OCI-LY1 (cell line): ENCODE measurements at regions not wholly inside any gene's neighbourhood (a gene's known extent, or its start where the extent isn't known, plus 50 kb on each side); places are given as distances from the start of the nearest gene placed in this dataset.

ENCODE experiments used
- H2AFZ ChIP-seq: fragments of 200-600 bp; sonication (generic), shearing (Covaris generic); 2 replicates; pipeline ENCODE4 v1.6.0; 2014; ENCODE audit warnings: antibody characterized with exemption, mild to moderate bottlenecking, low read length
- H3F3A ChIP-seq: fragments of 200-600 bp; sonication (generic), shearing (Covaris generic); 2 replicates; pipeline ENCODE4 v1.6.0; 2014; ENCODE audit warnings: mild to moderate bottlenecking, antibody characterized with exemption, low read length, moderate library complexity; ENCODE audit not compliant: insufficient read depth
- H3K27ac ChIP-seq: fragments of 200-600 bp; sonication (generic); 2 replicates; pipeline ENCODE4 v1.5.1; 2014; ENCODE audit warnings: low read length, mixed run types, mild to moderate bottlenecking, low read depth; ENCODE audit not compliant: poor library complexity, severe bottlenecking
- H3K27me3 ChIP-seq: fragments of 200-600 bp; sonication (generic); 2 replicates; pipeline ENCODE4 v1.6.0; 2014; ENCODE audit warnings: antibody characterized with exemption, mild to moderate bottlenecking, low read length, moderate library complexity; ENCODE audit not compliant: insufficient read depth
- H3K36me3 ChIP-seq: fragments of 200-600 bp; sonication (generic); 2 replicates; pipeline ENCODE4 v1.6.1; 2014; ENCODE audit warnings: mild to moderate bottlenecking, antibody characterized with exemption, low read length, moderate library complexity, mixed read lengths; ENCODE audit not compliant: insufficient read depth
- H3K4me1 ChIP-seq: fragments of 200-600 bp; sonication (generic); 2 replicates; pipeline ENCODE4 v1.5.1; 2014; ENCODE audit warnings: mild to moderate bottlenecking, low read length, moderate library complexity; ENCODE audit not compliant: insufficient read depth, severe bottlenecking
- H3K4me2 ChIP-seq: fragments of 200-600 bp; sonication (generic), shearing (Covaris generic); 2 replicates; pipeline ENCODE4 v1.6.1; 2014; ENCODE audit warnings: low read length
- H3K4me3 ChIP-seq: fragments of 200-600 bp; sonication (generic); 2 replicates; pipeline ENCODE4 v1.5.1; 2014; ENCODE audit warnings: low read length, low read depth, mild to moderate bottlenecking, mixed read lengths; ENCODE audit not compliant: poor library complexity, severe bottlenecking
- H3K79me2 ChIP-seq: fragments of 200-600 bp; shearing (Covaris generic); 2 replicates; pipeline ENCODE4 v1.6.1; 2016; ENCODE audit warnings: mixed run types, low read length, mixed read lengths; ENCODE audit not compliant: insufficient read depth
- H3K9ac ChIP-seq: fragments of 200-600 bp; sonication (generic), shearing (Covaris generic); 2 replicates; pipeline ENCODE4 v1.6.1; 2014; ENCODE audit warnings: mild to moderate bottlenecking, low read length, mixed read lengths
- H3K9me2 ChIP-seq: fragments of 200-600 bp; sonication (generic), shearing (Covaris generic); 2 replicates; pipeline ENCODE4 v1.6.1; 2014; ENCODE audit warnings: low read depth, mild to moderate bottlenecking, low read length, mixed read lengths
- H3K9me3 ChIP-seq: fragments of 200-600 bp; shearing (Covaris generic); 2 replicates; pipeline ENCODE4 v1.6.1; 2014; ENCODE audit warnings: low read length, mixed read lengths
- H4K20me1 ChIP-seq: fragments of 200-600 bp; sonication (generic), shearing (Covaris generic); 2 replicates; pipeline ENCODE4 v1.6.0; 2016; ENCODE audit warnings: mild to moderate bottlenecking, low read length; ENCODE audit not compliant: insufficient read depth
- EZH2 ChIP-seq: fragments of 200-600 bp; sonication (generic), shearing (Covaris generic); IDR thresholded peaks from 2 replicates; pipeline ENCODE4 v1.8.0; 2017; ENCODE audit warnings: borderline replicate concordance, mixed run types, mild to moderate bottlenecking, antibody characterized with exemption, low read length, moderate library complexity, mixed read lengths
- TF ChIP-seq, protein P1 (sequence below): fragments of 200-600 bp; sonication (generic), shearing (Covaris generic); IDR thresholded peaks from 2 replicates; pipeline ENCODE4 v1.5.1; 2017; ENCODE audit warnings: mild to moderate bottlenecking, antibody characterized with exemption, low read length, moderate library complexity, mixed read lengths

- Histone ChIP-seq H3K9ac (no peak overlapping the region), H3K27me3 (no peaks in the 10 kb centered on the region), H3K4me3 (no peak overlapping the region), H3K4me2 (no peak overlapping the region), H3K27ac (no peak overlapping the region), H4K20me1 (no peaks in the 10 kb centered on the region), H3K9me2 (no peaks in the 10 kb centered on the region), H3F3A (no peaks in the 10 kb centered on the region), H3K79me2 (no peaks in the 10 kb centered on the region), H3K36me3 (no peaks in the 10 kb centered on the region), H2AFZ (no peak overlapping the region), H3K4me1 (no peaks in the 10 kb centered on the region), H3K9me3 (no peaks in the 10 kb centered on the region; the same call in 1 of the 2 replicates)
- TF ChIP-seq, protein P1, sequence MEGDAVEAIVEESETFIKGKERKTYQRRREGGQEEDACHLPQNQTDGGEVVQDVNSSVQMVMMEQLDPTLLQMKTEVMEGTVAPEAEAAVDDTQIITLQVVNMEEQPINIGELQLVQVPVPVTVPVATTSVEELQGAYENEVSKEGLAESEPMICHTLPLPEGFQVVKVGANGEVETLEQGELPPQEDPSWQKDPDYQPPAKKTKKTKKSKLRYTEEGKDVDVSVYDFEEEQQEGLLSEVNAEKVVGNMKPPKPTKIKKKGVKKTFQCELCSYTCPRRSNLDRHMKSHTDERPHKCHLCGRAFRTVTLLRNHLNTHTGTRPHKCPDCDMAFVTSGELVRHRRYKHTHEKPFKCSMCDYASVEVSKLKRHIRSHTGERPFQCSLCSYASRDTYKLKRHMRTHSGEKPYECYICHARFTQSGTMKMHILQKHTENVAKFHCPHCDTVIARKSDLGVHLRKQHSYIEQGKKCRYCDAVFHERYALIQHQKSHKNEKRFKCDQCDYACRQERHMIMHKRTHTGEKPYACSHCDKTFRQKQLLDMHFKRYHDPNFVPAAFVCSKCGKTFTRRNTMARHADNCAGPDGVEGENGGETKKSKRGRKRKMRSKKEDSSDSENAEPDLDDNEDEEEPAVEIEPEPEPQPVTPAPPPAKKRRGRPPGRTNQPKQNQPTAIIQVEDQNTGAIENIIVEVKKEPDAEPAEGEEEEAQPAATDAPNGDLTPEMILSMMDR = no peak
- no peak for TF ChIP-seq EZH2
Observed at GRCh38 chr3:25992606-25993005, 202.7 kb downstream of the OXSM start.

DNA sequence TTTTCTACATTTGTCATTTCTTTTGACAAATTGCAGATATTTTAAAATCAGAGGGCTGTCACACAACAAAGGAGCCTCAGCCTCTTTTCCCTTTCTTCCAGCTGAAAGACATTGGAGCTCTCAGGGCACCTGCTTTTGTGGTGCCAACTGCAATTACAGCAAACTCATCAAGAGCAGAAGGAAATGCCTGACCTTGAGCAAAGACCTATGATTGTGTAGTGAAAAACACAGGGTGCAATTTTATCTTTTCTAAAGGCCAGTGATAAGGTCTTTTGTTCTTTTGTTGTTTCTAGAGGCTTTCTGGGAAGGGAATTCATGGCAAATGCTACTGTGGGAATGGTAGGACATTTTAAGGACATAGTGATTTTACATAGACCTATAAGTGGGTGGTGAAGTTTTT is 214.3 kb downstream of the OXSM start:
- Histone ChIP-seq H3K36me3 (no peaks in the 10 kb centered on the region), H4K20me1 (no peaks in the 10 kb centered on the region), H3K9me2 (no peaks in the 10 kb centered on the region), H3K4me1 (no peaks in the 10 kb centered on the region), H3K27me3 (no peaks in the 10 kb centered on the region), H3K4me3 (no peak overlapping the region), H3K4me2 (no peak overlapping the region), H3K27ac (no peak overlapping the region), H3K79me2 (no peaks in the 10 kb centered on the region), H3F3A (no peaks in the 10 kb centered on the region), H3K9me3 (no peaks in the 10 kb centered on the region), H3K9ac (no peak overlapping the region), H2AFZ (no peak overlapping the region)
- no peak for TF ChIP-seq EZH2
- TF ChIP-seq, protein P1 = no peak

DNA sequence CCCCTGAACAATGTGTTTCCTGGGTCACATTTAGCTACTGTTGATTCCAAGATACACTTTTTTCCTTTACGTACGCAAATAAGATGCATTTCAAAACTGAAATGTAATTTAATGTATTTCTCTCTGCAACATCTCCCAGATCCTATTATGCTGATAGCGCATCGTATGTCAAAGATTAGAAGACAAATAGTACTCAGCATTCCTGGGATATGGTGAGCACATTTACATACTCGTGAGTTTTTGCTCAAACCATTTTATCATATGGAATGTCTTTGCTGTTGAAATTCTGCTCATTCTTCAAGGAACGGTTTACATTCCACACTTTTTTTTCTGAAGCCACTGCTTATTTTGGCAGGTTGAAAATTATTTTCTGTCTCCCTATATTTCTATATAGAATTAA is 221.4 kb downstream of the OXSM start:
- Histone ChIP-seq H2AFZ (no peak overlapping the region), H3K4me2 (no peak overlapping the region), H3K4me3 (no peak overlapping the region), H3K4me1 (no peaks in the 10 kb centered on the region), H3F3A (no peaks in the 10 kb centered on the region), H3K36me3 (no peaks in the 10 kb centered on the region), H3K9me3 (no peaks in the 10 kb centered on the region), H3K9ac (no peak overlapping the region), H3K27ac (no peak overlapping the region), H3K27me3 (no peaks in the 10 kb centered on the region), H3K9me2 (no peaks in the 10 kb centered on the region), H4K20me1 (no peaks in the 10 kb centered on the region), H3K79me2 (no peaks in the 10 kb centered on the region)
- TF ChIP-seq, protein P1 = no peak
- no peak for TF ChIP-seq EZH2
